H1 (cell line): ENCODE measurements at regions not wholly inside any gene's neighbourhood (a gene's known extent, or its start where the extent isn't known, plus 50 kb on each side); places are given as distances from the start of the nearest gene placed in this dataset.

Source experiments
- CTCF ChIA-PET: fragments of 300-600 bp; sonication (Branson Sonifier 250); formaldehyde crosslinking; loops from one replicate; lab custom pipeline; 2021; ENCODE audit not compliant: partially characterized antibody; lab: Charles Lee
- POLR2A ChIA-PET: fragments of 300-600 bp; sonication (Branson Sonifier 250); formaldehyde crosslinking; loops from one replicate; lab custom pipeline; 2021; ENCODE audit warnings: inconsistent platforms; ENCODE audit not compliant: partially characterized antibody; lab: Charles Lee
- DNase-seq, 2 experiments: peaks; one replicate each; pipeline versions ENCODE4 v3.0.0 to v3.0.0-alpha.2; 2010 to 2022; ENCODE audit warnings: low spot score in 2 of 2, low read depth in 1 of 2, mixed read lengths in 1 of 2
- FAIRE-seq: peaks from 2 replicates; lab custom pipeline; 2011; peaks lifted over from hg19 to GRCh38; lab: Jason Lieb, UNC
- H2AFZ ChIP-seq: 2 replicates; pipeline ENCODE4 v1.8.1; 2012; ENCODE audit warnings: low read length, inconsistent platforms
- H2AK5ac ChIP-seq: 2 replicates; pipeline ENCODE4 v1.6.1; 2013; ENCODE audit warnings: low read depth, low read length
- H2BK120ac ChIP-seq: replicated peaks from 2 replicates; pipeline ENCODE3; 2013; ENCODE audit warnings: low read depth, low read length, inconsistent platforms
- H2BK12ac ChIP-seq: 2 replicates; pipeline ENCODE4 v1.6.1; 2013; ENCODE audit warnings: low read depth, low read length
- H2BK15ac ChIP-seq: 2 replicates; pipeline ENCODE4 v1.6.1; 2013; ENCODE audit warnings: low read length
- H2BK20ac ChIP-seq: 2 replicates; pipeline ENCODE4 v1.6.1; 2013; ENCODE audit warnings: low read length
- H2BK5ac ChIP-seq: 2 replicates; pipeline ENCODE4 v1.6.1; 2013; ENCODE audit warnings: low read depth, low read length
- H3K14ac ChIP-seq: 2 replicates; pipeline ENCODE4 v1.6.1; 2013; ENCODE audit warnings: inconsistent platforms; ENCODE audit not compliant: insufficient read length
- H3K18ac ChIP-seq: 2 replicates; pipeline ENCODE4 v1.6.1; 2013; ENCODE audit warnings: low read length; ENCODE audit errors: extremely low read depth
- H3K23ac ChIP-seq: 2 replicates; pipeline ENCODE4 v1.6.1; 2013; ENCODE audit warnings: inconsistent platforms; ENCODE audit not compliant: insufficient read length
- H3K23me2 ChIP-seq: 2 replicates; pipeline ENCODE4 v1.6.1; 2013; ENCODE audit warnings: low read depth, low read length
- H3K27ac ChIP-seq: 2 replicates; pipeline ENCODE4 v1.6.1; 2011; ENCODE audit warnings: low read depth, low read length, inconsistent platforms
- H3K27me3 ChIP-seq, 4 experiments: replicated peaks in 1 of 4; 1 replicate in 1 of 4; 2 replicates in 3 of 4; pipeline versions ENCODE4 v1.6.1 to v1.8.1; 2011 to 2013; ENCODE audit warnings: low read length in 3 of 4, mild to moderate bottlenecking in 3 of 4, inconsistent platforms in 2 of 4, mixed read lengths in 2 of 4, moderate library complexity in 1 of 4; ENCODE audit not compliant: control insufficient read depth in 3 of 4, insufficient read depth in 3 of 4; ENCODE audit errors: extremely low read depth in 1 of 4
- H3K36me3 ChIP-seq, 4 experiments: 2 replicates each; pipeline versions ENCODE4 v1.6.1 to v1.8.1; 2011 to 2013; ENCODE audit warnings: mild to moderate bottlenecking in 4 of 4, low read length in 3 of 4, moderate library complexity in 2 of 4, control low read depth in 1 of 4, inconsistent platforms in 1 of 4; ENCODE audit not compliant: insufficient read depth in 4 of 4, control insufficient read depth in 2 of 4
- H3K4ac ChIP-seq: replicated peaks from 2 replicates; pipeline ENCODE3; 2013; ENCODE audit warnings: low read length, low read depth, mixed read lengths, inconsistent platforms; ENCODE audit not compliant: insufficient read length
- H3K4me1 ChIP-seq, 4 experiments: replicated peaks in 1 of 4; 1 replicate in 1 of 4; 2 replicates in 3 of 4; pipeline versions ENCODE4 v1.6.1 to v1.8.1; 2011 to 2013; ENCODE audit warnings: low read length in 3 of 4, inconsistent platforms in 2 of 4, mixed read lengths in 1 of 4; ENCODE audit not compliant: insufficient read depth in 4 of 4, control insufficient read depth in 3 of 4
- H3K4me2 ChIP-seq, 2 experiments: 2 replicates each; pipeline versions ENCODE4 v1.6.1 to v1.8.1; 2011 to 2013; ENCODE audit warnings: low read depth in 2 of 2, low read length in 2 of 2, control low read depth in 1 of 2, inconsistent platforms in 1 of 2, mild to moderate bottlenecking in 1 of 2; ENCODE audit not compliant: insufficient read depth in 1 of 2
- H3K4me3 ChIP-seq, 4 experiments: fragments of 200-600, 300-600 bp in 1 of 4; sonication (generic), shearing (Covaris generic), sonication (Bioruptor Twin) in 1 of 4; 2 replicates each; pipeline versions ENCODE4 v1.5.1 to v1.8.1; 2011 to 2016; ENCODE audit warnings: low read length in 4 of 4, low read depth in 3 of 4, control low read depth in 2 of 4, inconsistent platforms in 2 of 4, mild to moderate bottlenecking in 2 of 4, mixed read lengths in 1 of 4, moderate library complexity in 1 of 4; ENCODE audit not compliant: insufficient read depth in 2 of 4; ENCODE audit errors: extremely low read depth in 1 of 4
- H3K56ac ChIP-seq: replicated peaks from 2 replicates; pipeline ENCODE3; 2013; ENCODE audit warnings: low read depth, mild to moderate bottlenecking, mixed read lengths, low read length, inconsistent platforms; ENCODE audit not compliant: insufficient read length
- H3K79me1 ChIP-seq: 2 replicates; pipeline ENCODE4 v1.6.1; 2013; ENCODE audit warnings: low read depth, low read length, control low read depth
- H3K79me2 ChIP-seq, 2 experiments: 2 replicates each; pipeline versions ENCODE4 v1.6.1 to v1.8.1; 2012 to 2013; ENCODE audit warnings: low read length in 2 of 2, mild to moderate bottlenecking in 2 of 2, inconsistent platforms in 1 of 2; ENCODE audit not compliant: insufficient read depth in 2 of 2, control insufficient read depth in 1 of 2
- H3K9ac ChIP-seq, 4 experiments: replicated peaks in 1 of 4; 1 replicate in 1 of 4; 2 replicates in 3 of 4; pipeline versions ENCODE4 v1.6.1 to v1.8.1; 2011 to 2013; ENCODE audit warnings: low read depth in 3 of 4, low read length in 3 of 4, control low read depth in 2 of 4, mild to moderate bottlenecking in 2 of 4, moderate library complexity in 2 of 4, inconsistent platforms in 1 of 4; ENCODE audit errors: extremely low read depth in 1 of 4
- H3K9me3 ChIP-seq, 2 experiments: 2 replicates each; pipeline versions ENCODE4 v1.6.1 to v1.8.1; 2012 to 2013; ENCODE audit warnings: mild to moderate bottlenecking in 2 of 2, moderate library complexity in 2 of 2, control low read depth in 1 of 2, inconsistent platforms in 1 of 2, low read depth in 1 of 2, low read length in 1 of 2, mixed read lengths in 1 of 2; ENCODE audit not compliant: insufficient read depth in 2 of 2
- H4K20me1 ChIP-seq, 2 experiments: replicated peaks in 1 of 2; 2 replicates each; pipeline versions ENCODE3 to v1.8.1; 2011 to 2013; ENCODE audit warnings: inconsistent platforms in 2 of 2, low read length in 2 of 2, mild to moderate bottlenecking in 1 of 2; ENCODE audit not compliant: insufficient read depth in 2 of 2, control insufficient read depth in 1 of 2
- H4K5ac ChIP-seq: 2 replicates; pipeline ENCODE4 v1.6.1; 2013; ENCODE audit warnings: low read length, low read depth, mixed read lengths, inconsistent platforms; ENCODE audit not compliant: insufficient read length
- H4K8ac ChIP-seq: 2 replicates; pipeline ENCODE4 v1.8.0; 2013; ENCODE audit warnings: mild to moderate bottlenecking, moderate library complexity, low read length, inconsistent platforms; ENCODE audit not compliant: insufficient read depth; ENCODE audit errors: extremely low read depth
- H4K91ac ChIP-seq: replicated peaks from 2 replicates; pipeline ENCODE3; 2013; ENCODE audit warnings: low read length, mixed read lengths, inconsistent platforms; ENCODE audit not compliant: insufficient read length
- ASH2L ChIP-seq: fragments of 200-600, 300-600 bp; sonication (generic); IDR thresholded peaks from one replicate; pipeline ENCODE4 v1.7.1; 2017; ENCODE audit warnings: low read length
- CEBPB ChIP-seq: IDR thresholded peaks from 2 replicates; pipeline ENCODE4 v1.6.1; 2012; ENCODE audit warnings: low read depth, low read length
- CHD1 ChIP-seq: IDR thresholded peaks from 2 replicates; pipeline ENCODE4 v1.6.1; 2012; ENCODE audit warnings: low read depth, low read length, improper control_type of control experiment
- EGR1 ChIP-seq: IDR thresholded peaks from 2 replicates; pipeline ENCODE4 v1.6.1; 2011; ENCODE audit warnings: low read depth, low read length, borderline replicate concordance
- EP300 ChIP-seq, 2 experiments: IDR thresholded peaks; 1 replicate in 1 of 2; 2 replicates in 1 of 2; pipeline ENCODE4 v1.6.1; 2011 to 2012; ENCODE audit warnings: low read depth in 2 of 2, low read length in 2 of 2, mild to moderate bottlenecking in 2 of 2, borderline replicate concordance in 1 of 2, inconsistent platforms in 1 of 2, moderate library complexity in 1 of 2
- KDM1A ChIP-seq: fragments of 200-600, 300-600 bp; sonication (generic); IDR thresholded peaks from 2 replicates; pipeline ENCODE4 v1.7.1; 2016; ENCODE audit warnings: mild to moderate bottlenecking, low read length, borderline replicate concordance
- NANOG ChIP-seq: IDR thresholded peaks from 2 replicates; pipeline ENCODE4 v1.6.1; 2011; ENCODE audit warnings: low read length, low read depth, mild to moderate bottlenecking, inconsistent platforms; ENCODE audit not compliant: insufficient read depth, poor library complexity, severe bottlenecking
- PHF8 ChIP-seq: fragments of 200-600 bp; sonication (generic); conservative IDR thresholded peaks from 2 replicates; pipeline ENCODE4 v1.7.1; 2012; ENCODE audit warnings: low read depth, mild to moderate bottlenecking, inconsistent platforms, low read length, moderate library complexity
- POLR2A ChIP-seq, 2 experiments: IDR thresholded peaks; 1 replicate in 1 of 2; 2 replicates in 1 of 2; pipeline ENCODE4 v1.6.1; 2011; ENCODE audit warnings: low read depth in 2 of 2, low read length in 2 of 2, mild to moderate bottlenecking in 2 of 2; ENCODE audit errors: control extremely low read depth in 1 of 2
- RAD21 ChIP-seq, 2 experiments: IDR thresholded peaks in 1 of 2; conservative IDR thresholded peaks in 1 of 2; 2 replicates each; pipeline ENCODE4 v1.6.1; 2011; ENCODE audit warnings: low read depth in 2 of 2, low read length in 2 of 2, improper control_type of control experiment in 1 of 2, inconsistent platforms in 1 of 2, mild to moderate bottlenecking in 1 of 2, moderate library complexity in 1 of 2
- SP2 ChIP-seq: IDR thresholded peaks from 2 replicates; pipeline ENCODE4 v1.6.1; 2012; ENCODE audit warnings: mild to moderate bottlenecking, low read length, inconsistent platforms
- TEAD4 ChIP-seq: IDR thresholded peaks from 2 replicates; pipeline ENCODE4 v1.6.1; 2012; ENCODE audit warnings: low read depth, low read length, inconsistent platforms, mixed read lengths
- ZNF274 ChIP-seq: IDR thresholded peaks from 2 replicates; pipeline ENCODE4 v1.7.0; 2012; ENCODE audit warnings: low read length, borderline replicate concordance; ENCODE audit errors: extremely low read depth
- WGBS, 2 experiments: shearing (Covaris generic) in 1 of 2; methylation state at CpG; one replicate each; pipeline versions ENCODE4 v1.1.6 to v1.1.7; 2013 to 2015; ENCODE audit warnings: low lambda C conversion rate in 2 of 2, mixed read lengths in 2 of 2, inconsistent platforms in 1 of 2, low coverage in 1 of 2, missing lambda C conversion rate in 1 of 2; ENCODE audit not compliant: insufficient replicate concordance in 2 of 2, insufficient coverage in 1 of 2, insufficient read length in 1 of 2; ENCODE audit errors: extremely low coverage in 1 of 2, missing lambda C conversion rate in 1 of 2; 5-methylcytosine and 5-hydroxymethylcytosine counted together

GRCh38 chr6:9254251-9254650 is 818.9 kb upstream of the SLC35B3 start:
- POLR2A ChIA-PET: no interaction called here
- no peak overlapping the region for H3K9ac ChIP-seq
- H3K4me2 ChIP-seq: no peak overlapping the region
- H2AK5ac ChIP-seq: no peak overlapping the region
- no peak overlapping the region for H3K23ac ChIP-seq
- no peaks in the 10 kb centered on the region for H3K4me1 ChIP-seq
- no peaks in the 10 kb centered on the region for H3K36me3 ChIP-seq
- CTCF ChIA-PET: no interaction called here
- TF ChIP-seq EP300 (IDR thresholded peaks at IDR 0.05; ENCODE audit: borderline replicate concordance in 1 of 2, low read depth in 2 of 2, low read length in 2 of 2) (no peak), CEBPB (no peak), ZNF274 (no peak), KDM1A (no peak), ASH2L (no peak), CHD1 (no peak), SP2 (no peak), RAD21 (IDR thresholded peaks at IDR 0.05 in 1 of 2, conservative IDR thresholded peaks at IDR 0.05 in 1 of 2; ENCODE audit: low read depth in 2 of 2, low read length in 2 of 2) (no peak), NANOG (no peak), PHF8 (no peak), EGR1 (no peak), TEAD4 (no peak), POLR2A (IDR thresholded peaks at IDR 0.05; ENCODE audit: control extremely low read depth in 1 of 2, low read depth in 2 of 2, low read length in 2 of 2) (no peak)
- DNase-seq: no peak
- no peak overlapping the region for H3K4me3 ChIP-seq
- H2BK5ac ChIP-seq: no peak overlapping the region
- no peaks in the 10 kb centered on the region for H3K27me3 ChIP-seq
- H3K18ac ChIP-seq: no peak overlapping the region
- no peak overlapping the region for H2BK120ac ChIP-seq
- H4K20me1 ChIP-seq: no peaks in the 10 kb centered on the region
- WGBS, 2 experiments: 94% methylated on average over 9 of the region's 9 CpGs; no CpG with 5 or more reads in 1 of the 2 experiments
- H3K14ac ChIP-seq: no peak overlapping the region
- no peaks in the 10 kb centered on the region for H3K9me3 ChIP-seq
- H3K27ac ChIP-seq: no peak overlapping the region
- H3K23me2 ChIP-seq: no peaks in the 10 kb centered on the region
- H2BK15ac ChIP-seq: no peak overlapping the region
- no peak overlapping the region for H3K4ac ChIP-seq
- no peak overlapping the region for H2BK12ac ChIP-seq
- H4K8ac ChIP-seq: no peak overlapping the region; the same call in 1 of the 2 replicates
- H4K91ac ChIP-seq: no peak overlapping the region
- H2BK20ac ChIP-seq: no peak overlapping the region
- no peak for FAIRE-seq
- no peaks in the 10 kb centered on the region for H3K79me1 ChIP-seq
- H3K79me2 ChIP-seq: no peaks in the 10 kb centered on the region
- H4K5ac ChIP-seq: no peak overlapping the region
- H2AFZ ChIP-seq: no peak overlapping the region
- H3K56ac ChIP-seq: no peak overlapping the region
